Esophagus muscularis mucosa (tissue), 3 donors: ENCODE measurements at regions not wholly inside any gene's neighbourhood (a gene's known extent, or its start where the extent isn't known, plus 50 kb on each side); places are given as distances from the start of the nearest gene placed in this dataset.

Experiments used
- CTCF ChIP-seq, 3 experiments: fragments of 200-600 bp in 2 of 3; fragments of 450-650 bp in 1 of 3; sonication (generic) in 2 of 3; IDR thresholded peaks; one replicate each; pipeline ENCODE4 v1.5.1; 2017 to 2019; ENCODE audit warnings: antibody characterized with exemption in 3 of 3, mild to moderate bottlenecking in 2 of 3, moderate library complexity in 1 of 3
- POLR2A ChIP-seq: fragments of 450-650 bp; IDR thresholded peaks from one replicate; pipeline ENCODE4 v1.6.1; 2017; ENCODE audit warnings: antibody characterized with exemption, moderate library complexity, mild to moderate bottlenecking, low read depth

DNA sequence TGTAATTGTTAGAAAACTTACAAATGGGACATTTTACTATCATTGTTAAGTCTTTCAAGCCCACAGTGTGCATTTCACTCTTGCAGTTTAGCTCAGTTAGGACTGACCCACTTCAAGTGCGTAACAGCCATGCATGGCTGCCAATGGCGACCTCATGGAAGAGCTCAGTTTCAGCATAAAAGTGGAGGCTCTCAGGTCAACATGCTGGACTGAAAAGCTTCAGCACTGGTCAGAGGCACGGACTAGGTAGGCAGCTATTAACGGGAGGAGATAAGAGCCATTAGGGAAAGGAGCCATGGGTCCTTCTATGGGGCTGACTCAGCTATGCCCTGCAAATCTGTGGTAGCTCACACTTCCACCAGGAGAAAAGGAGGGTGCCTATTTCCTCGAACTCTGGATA is 101.8 kb downstream of the TTLL2 start:
- no peak for TF ChIP-seq POLR2A
- no peak for TF ChIP-seq CTCF (IDR thresholded peaks at IDR 0.05)
